Heart left ventricle (tissue), 13 donors: ENCODE measurements at regions not wholly inside any gene's neighbourhood (a gene's known extent, or its start where the extent isn't known, plus 50 kb on each side); places are given as distances from the start of the nearest gene placed in this dataset.

Experiments used
- CTCF ChIP-seq, 12 donors: fragments of 200-600 bp; sonication (generic) in 4 of 12; IDR thresholded peaks; one replicate each; pipeline versions ENCODE4 v1.5.0 to v1.8.0; 2018 to 2022; ENCODE audit warnings: antibody characterized with exemption in 12 of 12, mild to moderate bottlenecking in 5 of 12
- POLR2A ChIP-seq, 2 donors: fragments of 450-650 bp; IDR thresholded peaks; one replicate each; pipeline ENCODE4 v1.6.1; 2017; ENCODE audit warnings: antibody characterized with exemption in 2 of 2, mild to moderate bottlenecking in 2 of 2, moderate library complexity in 2 of 2
- donor health status: ischemic (EF 13 %, LVEDD 7.1; RV severe dilation, severe dysfunction).
- donor health status: DM: no; HTN: yes; CAD: no.
- donor health status: DM: no; HTN: no; CAD: no.
- donor health status: ischemic (EF 25% LVEDD 6.9; RV normal size, moderate dysfunction).
- donor health status: ischemic (EF 25% LVEDD 5.7; RV mildly dilated, moderate dysfunction).
- donor health status: ischemic (EF 35%, LVEDD 5.7; RV mildly dilated, moderate dysfunction).
- donor health status: nonischemic (EF 11% LVEDD 7.7; RV severe dilation, severe dysfunction).
- donor health status: DM: yes; HTN: yes; CAD: no.
- donor health status: PGD.
- donor health status: ischemic (EF 29% LVEDD 5.4; RV normal size, mild dysfunction).
- donor health status: nonischemic (EF 23%, LVEDD 6.1; RV moderate dilation, normal function).

GRCh38 chr2:235115521-235115920 lies 163.7 kb downstream of the SH3BP4 start:
- TF ChIP-seq CTCF (IDR thresholded peaks at IDR 0.05) (no peak), POLR2A (IDR thresholded peaks at IDR 0.05) (no peak)
